CD4-positive, alpha-beta memory T cell (primary cell): ENCODE measurements at regions not wholly inside any gene's neighbourhood (a gene's known extent, or its start where the extent isn't known, plus 50 kb on each side); places are given as distances from the start of the nearest gene placed in this dataset.

Source experiments
- CTCF ChIA-PET: fragments of 350-600 bp; sonication (Branson Sonifier 250); formaldehyde crosslinking; loops from one replicate; lab custom pipeline; 2021; ENCODE audit warnings: inconsistent platforms; ENCODE audit not compliant: partially characterized antibody; lab: Charles Lee
- POLR2A ChIA-PET: fragments of 350-600 bp; sonication (Branson Sonifier 250); formaldehyde crosslinking; loops from one replicate; lab custom pipeline; 2021; ENCODE audit not compliant: partially characterized antibody; lab: Charles Lee
- DNase-seq, 5 donors: peaks; one replicate each; pipeline versions ENCODE4 v3.0.0 to v3.0.0-alpha.2; 2020 to 2022; ENCODE audit warnings: mixed read lengths in 1 of 5
- H3K27ac ChIP-seq: one replicate; pipeline ENCODE4 v1.7.0; 2013; ENCODE audit warnings: low read depth, low read length
- H3K27me3 ChIP-seq: 2 replicates; pipeline ENCODE4 v1.7.0; 2013; ENCODE audit warnings: mild to moderate bottlenecking, low read length, moderate library complexity; ENCODE audit not compliant: insufficient read depth
- H3K36me3 ChIP-seq: 2 replicates; pipeline ENCODE4 v1.7.0; 2013; ENCODE audit warnings: mild to moderate bottlenecking, low read length, moderate library complexity; ENCODE audit not compliant: insufficient read depth
- H3K4me1 ChIP-seq: 2 replicates; pipeline ENCODE4 v1.7.0; 2013; ENCODE audit warnings: mild to moderate bottlenecking, low read length, moderate library complexity; ENCODE audit not compliant: insufficient read depth
- H3K4me3 ChIP-seq, 2 donors: one replicate each; pipeline ENCODE4 v1.7.0; 2013; ENCODE audit warnings: low read length in 2 of 2, mild to moderate bottlenecking in 1 of 2
- H3K9me3 ChIP-seq, 2 donors: one replicate each; pipeline ENCODE4 v1.7.0; 2013; ENCODE audit warnings: low read length in 2 of 2, control low read depth in 1 of 2; ENCODE audit not compliant: control insufficient read depth in 1 of 2
- H3K27ac Mint-ChIP-seq, 7 donors: one replicate each; pipeline ENCODE4 v1.8.0; 2020 to 2021; ENCODE audit warnings: mixed read lengths in 7 of 7, mild to moderate bottlenecking in 6 of 7, inconsistent platforms in 3 of 7, moderate library complexity in 3 of 7
- H3K27me3 Mint-ChIP-seq, 2 donors: one replicate each; pipeline ENCODE4 v1.8.0; 2020 to 2021; ENCODE audit warnings: mixed read lengths in 2 of 2
- H3K36me3 Mint-ChIP-seq, 2 donors: one replicate each; pipeline ENCODE4 v1.8.0; 2020 to 2021; ENCODE audit warnings: mixed read lengths in 2 of 2, inconsistent platforms in 1 of 2, mild to moderate bottlenecking in 1 of 2
- H3K4me1 Mint-ChIP-seq, 4 donors: one replicate each; pipeline ENCODE4 v1.8.0; 2020 to 2021; ENCODE audit warnings: mixed read lengths in 4 of 4, mild to moderate bottlenecking in 1 of 4
- H3K4me3 Mint-ChIP-seq, 8 donors: one replicate each; pipeline ENCODE4 v1.8.0; 2020 to 2021; ENCODE audit warnings: mixed read lengths in 8 of 8, mild to moderate bottlenecking in 7 of 8, moderate library complexity in 6 of 8, inconsistent platforms in 3 of 8
- H3K9me3 Mint-ChIP-seq, 8 donors: one replicate each; pipeline ENCODE4 v1.8.0; 2020 to 2021; ENCODE audit warnings: mixed read lengths in 8 of 8, mild to moderate bottlenecking in 5 of 8, inconsistent platforms in 3 of 8, moderate library complexity in 1 of 8
- intact Hi-C: fragments of 100-400 bp; cut with micrococcal nuclease; formaldehyde crosslinking; loops from one replicate; pipeline ENCODE4 v1.15.1; 2023

DNA sequence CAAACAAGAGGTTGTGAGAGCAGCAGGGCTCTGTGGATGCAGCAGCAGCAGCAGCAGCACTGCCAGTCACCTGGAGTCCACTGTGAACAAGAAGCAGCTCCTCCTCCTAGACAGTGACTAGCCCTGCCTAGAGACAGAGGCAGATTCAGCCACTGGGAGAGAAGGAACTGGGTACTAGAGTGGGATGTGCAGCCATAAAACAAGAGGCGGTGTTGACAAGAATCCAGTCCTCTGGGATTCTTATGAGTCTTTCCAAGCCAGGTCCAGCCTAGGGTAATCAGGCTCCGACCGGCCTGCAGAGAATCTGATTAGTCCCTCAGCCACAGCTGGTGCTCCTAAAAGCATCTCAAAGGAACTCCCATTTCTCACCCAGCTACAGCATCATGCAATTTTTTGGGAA lies 83.9 kb upstream of the USP47 start:
- Histone ChIP-seq H3K9me3 (no peaks in the 10 kb centered on the region), H3K4me3 (no peak overlapping the region), H3K4me1 (no peaks in the 10 kb centered on the region), H3K27ac (no peak overlapping the region), H3K27me3 (no peaks in the 10 kb centered on the region), H3K36me3 (no peaks in the 10 kb centered on the region)
- H3K9me3 Mint-ChIP-seq: no peaks in the 10 kb centered on the region
- intact Hi-C loops: no loop called here
- no peaks in the 10 kb centered on the region for H3K4me1 Mint-ChIP-seq
- DNase-seq: no peak
- no peak overlapping the region for H3K27ac Mint-ChIP-seq
- H3K4me3 Mint-ChIP-seq: no peak overlapping the region
- POLR2A ChIA-PET: no interaction called here
- CTCF ChIA-PET: no interaction called here
- peaks cover 6 to 22% of the 10 kb centered on the region in 2 donors for H3K27me3 Mint-ChIP-seq
- H3K36me3 Mint-ChIP-seq: no peaks in the 10 kb centered on the region

- CTCF ChIA-PET: no interaction called here
These were observed 85.1 kb upstream of the USP47 start for GRCh38 chr11:11756718-11757117.

DNA sequence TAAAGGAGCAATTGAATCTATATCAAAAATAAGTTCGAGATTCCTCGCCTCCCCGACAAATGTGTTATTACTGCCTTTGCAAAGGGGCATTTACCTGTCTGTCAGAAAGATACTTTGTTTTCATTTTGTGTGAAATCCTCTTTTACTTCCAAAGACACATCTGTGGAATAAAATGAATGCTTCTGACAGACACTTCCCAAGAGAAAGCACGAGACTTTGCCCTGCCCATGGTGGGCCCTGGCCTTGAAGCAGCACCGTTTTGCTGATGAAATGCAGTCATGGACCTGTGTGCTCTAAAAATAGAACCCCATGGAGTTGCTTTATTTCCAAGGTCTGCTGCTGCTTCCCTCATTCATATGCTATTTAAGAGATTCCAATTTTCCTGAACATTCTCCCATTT lies 85.9 kb upstream of the USP47 start:
- POLR2A ChIA-PET: no interaction called here
- CTCF ChIA-PET: no interaction called here
- Histone ChIP-seq H3K36me3 (no peaks in the 10 kb centered on the region), H3K4me3 (no peak overlapping the region), H3K27ac (no peak overlapping the region), H3K27me3 (no peaks in the 10 kb centered on the region), H3K9me3 (no peaks in the 10 kb centered on the region), H3K4me1 (no peaks in the 10 kb centered on the region)
- no peaks in the 10 kb centered on the region for H3K4me1 Mint-ChIP-seq
- H3K27me3 Mint-ChIP-seq: peaks cover 7 to 24% of the 10 kb centered on the region in 2 donors
- intact Hi-C loops: no loop called here
- H3K27ac Mint-ChIP-seq: no peak overlapping the region
- H3K9me3 Mint-ChIP-seq: no peaks in the 10 kb centered on the region
- DNase-seq: no peak
- H3K36me3 Mint-ChIP-seq: no peaks in the 10 kb centered on the region
- H3K4me3 Mint-ChIP-seq: no peak overlapping the region

More at GRCh38 chr11:11756718-11757117, 85.1 kb upstream of the USP47 start:
- no peaks in the 10 kb centered on the region for H3K9me3 Mint-ChIP-seq
- no peak for DNase-seq
- H3K27ac Mint-ChIP-seq: no peak overlapping the region
- H3K4me3 Mint-ChIP-seq: no peak overlapping the region
- Histone ChIP-seq H3K4me3 (no peak overlapping the region), H3K27ac (no peak overlapping the region), H3K4me1 (no peaks in the 10 kb centered on the region), H3K9me3 (no peaks in the 10 kb centered on the region), H3K27me3 (no peaks in the 10 kb centered on the region), H3K36me3 (no peaks in the 10 kb centered on the region)
- no peaks in the 10 kb centered on the region for H3K36me3 Mint-ChIP-seq
- POLR2A ChIA-PET: no interaction called here
- intact Hi-C loops: no loop called here
- H3K4me1 Mint-ChIP-seq: no peaks in the 10 kb centered on the region
- H3K27me3 Mint-ChIP-seq: peaks cover 6 to 24% of the 10 kb centered on the region in 2 donors

DNA sequence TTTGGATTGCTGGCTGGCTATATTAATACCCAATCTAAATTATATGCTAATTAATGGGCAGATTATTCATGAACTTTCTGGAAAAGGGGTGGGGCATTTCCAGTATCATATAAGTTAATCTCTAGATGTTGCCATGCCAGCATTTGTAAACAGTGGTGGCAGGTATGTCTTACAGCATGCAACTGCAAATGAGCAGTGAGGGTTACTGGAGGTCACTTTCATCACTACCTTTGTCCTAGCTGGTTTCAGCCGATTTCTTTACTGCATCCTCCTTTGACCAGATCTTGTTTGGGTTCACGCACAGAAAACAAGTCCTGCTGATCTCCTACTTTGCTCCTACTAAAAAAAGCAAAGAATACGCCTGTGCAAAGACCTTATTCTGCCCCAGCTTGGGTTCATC lies 89.1 kb upstream of the USP47 start:
- Histone ChIP-seq H3K36me3 (no peaks in the 10 kb centered on the region), H3K27ac (no peak overlapping the region), H3K9me3 (no peaks in the 10 kb centered on the region), H3K4me3 (no peak overlapping the region), H3K4me1 (no peaks in the 10 kb centered on the region), H3K27me3 (no peaks in the 10 kb centered on the region)
- H3K36me3 Mint-ChIP-seq: no peaks in the 10 kb centered on the region
- ChIA-PET CTCF (no interaction called here), POLR2A (no interaction called here)
- H3K27ac Mint-ChIP-seq: no peak overlapping the region
- intact Hi-C loops: no loop called here
- no peak for DNase-seq
- H3K4me3 Mint-ChIP-seq: no peak overlapping the region
- H3K9me3 Mint-ChIP-seq: no peaks in the 10 kb centered on the region
- H3K4me1 Mint-ChIP-seq: no peaks in the 10 kb centered on the region
- H3K27me3 Mint-ChIP-seq: peaks cover 3 to 16% of the 10 kb centered on the region in 2 donors

- no peaks in the 10 kb centered on the region for H3K36me3 ChIP-seq
- Mint-ChIP-seq H3K4me3 (no peak overlapping the region), H3K9me3 (no peaks in the 10 kb centered on the region), H3K27me3 (peaks cover 3 to 12% of the 10 kb centered on the region in 2 donors), H3K36me3 (no peaks in the 10 kb centered on the region), H3K4me1 (no peaks in the 10 kb centered on the region), H3K27ac (no peak overlapping the region)
- intact Hi-C loops: no loop called here
- POLR2A ChIA-PET: no interaction called here
- no peaks in the 10 kb centered on the region for H3K27me3 ChIP-seq
- no peaks in the 10 kb centered on the region for H3K4me1 ChIP-seq
- no peaks in the 10 kb centered on the region for H3K9me3 ChIP-seq
- CTCF ChIA-PET: no interaction called here
- DNase-seq: no peak
- no peak overlapping the region for H3K27ac ChIP-seq
- no peak overlapping the region for H3K4me3 ChIP-seq
These were observed 91.5 kb upstream of the USP47 start for GRCh38 chr11:11750017-11750878.

- Mint-ChIP-seq H3K27ac (no peak overlapping the region), H3K36me3 (no peaks in the 10 kb centered on the region), H3K4me3 (no peak overlapping the region), H3K9me3 (no peaks in the 10 kb centered on the region), H3K4me1 (no peaks in the 10 kb centered on the region), H3K27me3 (peaks cover 3 to 7% of the 10 kb centered on the region in 2 donors)
- no peak overlapping the region for H3K4me3 ChIP-seq
- no peak for DNase-seq
- intact Hi-C loops: no loop called here
- no peak overlapping the region for H3K27ac ChIP-seq
- no peaks in the 10 kb centered on the region for H3K27me3 ChIP-seq
- CTCF ChIA-PET: no interaction called here
- POLR2A ChIA-PET: no interaction called here
- no peaks in the 10 kb centered on the region for H3K9me3 ChIP-seq
- no peaks in the 10 kb centered on the region for H3K36me3 ChIP-seq
- no peaks in the 10 kb centered on the region for H3K4me1 ChIP-seq
These were observed 92.9 kb upstream of the USP47 start for GRCh38 chr11:11748706-11749365.

DNA sequence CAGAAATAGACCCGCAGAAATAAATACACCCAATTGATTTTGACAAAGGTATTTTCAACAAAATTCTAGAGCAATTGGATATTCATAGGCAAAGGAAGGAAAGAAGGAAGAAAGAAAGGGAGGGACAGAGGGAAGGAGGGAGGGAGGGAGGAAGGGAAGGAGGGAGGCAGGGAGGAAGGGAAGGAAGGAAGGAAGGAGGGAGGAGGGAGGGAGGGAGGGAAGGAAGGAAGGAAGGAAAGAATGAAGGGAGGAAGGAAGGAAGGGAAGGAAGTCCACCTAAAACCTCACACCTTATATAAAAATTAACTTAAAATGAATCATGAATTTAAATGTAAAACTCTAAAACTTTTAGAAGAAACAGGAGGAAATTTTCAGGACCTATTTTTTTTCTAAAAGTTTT lies 94.2 kb upstream of the USP47 start:
- Histone ChIP-seq H3K36me3 (no peaks in the 10 kb centered on the region), H3K4me1 (no peaks in the 10 kb centered on the region), H3K27me3 (no peaks in the 10 kb centered on the region), H3K4me3 (no peak overlapping the region), H3K9me3 (no peaks in the 10 kb centered on the region), H3K27ac (no peak overlapping the region)
- Mint-ChIP-seq H3K27me3 (peaks cover 8 to 13% of the 10 kb centered on the region in 2 donors), H3K36me3 (no peaks in the 10 kb centered on the region), H3K4me3 (no peak overlapping the region), H3K27ac (no peak overlapping the region), H3K4me1 (no peaks in the 10 kb centered on the region), H3K9me3 (no peaks in the 10 kb centered on the region)
- no peak for DNase-seq
- intact Hi-C loops: no loop called here
- ChIA-PET CTCF (no interaction called here), POLR2A (no interaction called here)
